ENCODE measurements at regions not wholly inside any gene's neighbourhood (a gene's known extent, or its start where the extent isn't known, plus 50 kb on each side); places are given as distances from the start of the nearest gene placed in this dataset.
"Not testable (repeated sequence)": the region's sequence is repeated elsewhere in the genome, so short reads cannot be mapped to it uniquely, and the experiment has no call there.

GRCh38 chr3:160098926-160099626, 110.4 kb downstream of the IL12A start:
- TF ChIP-seq EZH2phosphoT487 (IDR thresholded peaks at IDR 0.05; ENCODE audit: borderline replicate concordance) (no peak), CTCF (conservative IDR thresholded peaks at IDR 0.05; ENCODE audit: low read length) (no peak)

GRCh38 chr3:160099834-160100233, 111.2 kb downstream of the IL12A start:
- TF ChIP-seq EZH2phosphoT487 (IDR thresholded peaks at IDR 0.05; ENCODE audit: borderline replicate concordance): no peak
- TF ChIP-seq CTCF (conservative IDR thresholded peaks at IDR 0.05; ENCODE audit: low read length): no peak
- H3F3A ChIP-seq (ENCODE audit: low read depth): no peaks in the 10 kb centered on the region
- no peaks in the 10 kb centered on the region for H3K9me3 ChIP-seq (ENCODE audit: insufficient read depth, low read depth, low read length)
- H3K9me2 ChIP-seq (replicated peaks; ENCODE audit: low read depth, low read length): no peaks in the 10 kb centered on the region
- no peaks in the 10 kb centered on the region for H3K4me1 ChIP-seq (ENCODE audit: insufficient read depth, low read length, poor library complexity, severe bottlenecking)
- no peaks in the 10 kb centered on the region for H3K27me3 ChIP-seq (ENCODE audit: insufficient read depth, low read length, poor library complexity, severe bottlenecking)
- no peak overlapping the region for H3K9ac ChIP-seq (ENCODE audit: low read depth, low read length, poor library complexity, severe bottlenecking)
- no peak overlapping the region for H3K4me3 ChIP-seq (ENCODE audit: low read length, poor library complexity, severe bottlenecking)
- H2AFZ ChIP-seq (ENCODE audit: low read length): no peak overlapping the region
- H3K79me2 ChIP-seq (ENCODE audit: insufficient read depth, low read length): no peaks in the 10 kb centered on the region
- no peaks in the 10 kb centered on the region for H3K36me3 ChIP-seq (ENCODE audit: insufficient read depth, low read length)
- H3K4me2 ChIP-seq (ENCODE audit: low read depth, low read length, poor library complexity, severe bottlenecking): no peak overlapping the region
- H4K20me1 ChIP-seq (ENCODE audit: insufficient read depth, low read length, poor library complexity, severe bottlenecking): no peaks in the 10 kb centered on the region

More at GRCh38 chr3:160098926-160099626, 110.4 kb downstream of the IL12A start:
- Histone ChIP-seq H3K9me2 (replicated peaks; ENCODE audit: low read depth, low read length) (no peaks in the 10 kb centered on the region), H3K27me3 (ENCODE audit: insufficient read depth, low read length, poor library complexity, severe bottlenecking) (no peaks in the 10 kb centered on the region), H3K79me2 (ENCODE audit: insufficient read depth, low read length) (no peaks in the 10 kb centered on the region), H3K36me3 (ENCODE audit: insufficient read depth, low read length) (no peaks in the 10 kb centered on the region), H3K9me3 (ENCODE audit: insufficient read depth, low read depth, low read length) (no peaks in the 10 kb centered on the region), H3K4me3 (ENCODE audit: low read length, poor library complexity, severe bottlenecking) (no peak overlapping the region), H3F3A (ENCODE audit: low read depth) (no peaks in the 10 kb centered on the region), H4K20me1 (ENCODE audit: insufficient read depth, low read length, poor library complexity, severe bottlenecking) (no peaks in the 10 kb centered on the region), H3K9ac (ENCODE audit: low read depth, low read length, poor library complexity, severe bottlenecking) (no peak overlapping the region), H3K4me2 (ENCODE audit: low read depth, low read length, poor library complexity, severe bottlenecking) (no peak overlapping the region), H3K4me1 (ENCODE audit: insufficient read depth, low read length, poor library complexity, severe bottlenecking) (no peaks in the 10 kb centered on the region), H2AFZ (ENCODE audit: low read length) (no peak overlapping the region)

- Histone ChIP-seq H3K9me2 (replicated peaks; ENCODE audit: low read depth, low read length) (no peaks in the 10 kb centered on the region), H3K4me3 (ENCODE audit: low read length, poor library complexity, severe bottlenecking) (no peak overlapping the region), H3K9ac (ENCODE audit: low read depth, low read length, poor library complexity, severe bottlenecking) (no peak overlapping the region), H3K27me3 (ENCODE audit: insufficient read depth, low read length, poor library complexity, severe bottlenecking) (no peaks in the 10 kb centered on the region), H2AFZ (ENCODE audit: low read length) (no peak overlapping the region), H3K36me3 (ENCODE audit: insufficient read depth, low read length) (no peaks in the 10 kb centered on the region), H3K4me1 (ENCODE audit: insufficient read depth, low read length, poor library complexity, severe bottlenecking) (no peaks in the 10 kb centered on the region), H3K9me3 (ENCODE audit: insufficient read depth, low read depth, low read length) (no peaks in the 10 kb centered on the region), H3K4me2 (ENCODE audit: low read depth, low read length, poor library complexity, severe bottlenecking) (no peak overlapping the region), H3F3A (ENCODE audit: low read depth) (no peaks in the 10 kb centered on the region), H4K20me1 (ENCODE audit: insufficient read depth, low read length, poor library complexity, severe bottlenecking) (no peaks in the 10 kb centered on the region), H3K79me2 (ENCODE audit: insufficient read depth, low read length) (no peaks in the 10 kb centered on the region)
- TF ChIP-seq EZH2phosphoT487 (IDR thresholded peaks at IDR 0.05; ENCODE audit: borderline replicate concordance) (no peak), CTCF (conservative IDR thresholded peaks at IDR 0.05; ENCODE audit: low read length) (no peak)
These were observed 112.0 kb downstream of the IL12A start for GRCh38 chr3:160100610-160101009.

GRCh38 chr3:160102001-160102400, 113.4 kb downstream of the IL12A start:
- H3K4me3 ChIP-seq (ENCODE audit: low read length, poor library complexity, severe bottlenecking); H3K9me2 ChIP-seq (replicated peaks; ENCODE audit: low read depth, low read length); H3K36me3 ChIP-seq (ENCODE audit: insufficient read depth, low read length); H3K9ac ChIP-seq (ENCODE audit: low read depth, low read length, poor library complexity, severe bottlenecking); H3K4me1 ChIP-seq (ENCODE audit: insufficient read depth, low read length, poor library complexity, severe bottlenecking); H3K79me2 ChIP-seq (ENCODE audit: insufficient read depth, low read length); H2AFZ ChIP-seq (ENCODE audit: low read length); H3F3A ChIP-seq (ENCODE audit: low read depth); H3K27me3 ChIP-seq (ENCODE audit: insufficient read depth, low read length, poor library complexity, severe bottlenecking); H3K4me2 ChIP-seq (ENCODE audit: low read depth, low read length, poor library complexity, severe bottlenecking); H3K9me3 ChIP-seq (ENCODE audit: insufficient read depth, low read depth, low read length); H4K20me1 ChIP-seq (ENCODE audit: insufficient read depth, low read length, poor library complexity, severe bottlenecking): not testable (repeated sequence)

Measured in Loucy (cell line).